ENCODE measurements at regions not wholly inside any gene's neighbourhood (a gene's known extent, or its start where the extent isn't known, plus 50 kb on each side); places are given as distances from the start of the nearest gene placed in this dataset.

DNA sequence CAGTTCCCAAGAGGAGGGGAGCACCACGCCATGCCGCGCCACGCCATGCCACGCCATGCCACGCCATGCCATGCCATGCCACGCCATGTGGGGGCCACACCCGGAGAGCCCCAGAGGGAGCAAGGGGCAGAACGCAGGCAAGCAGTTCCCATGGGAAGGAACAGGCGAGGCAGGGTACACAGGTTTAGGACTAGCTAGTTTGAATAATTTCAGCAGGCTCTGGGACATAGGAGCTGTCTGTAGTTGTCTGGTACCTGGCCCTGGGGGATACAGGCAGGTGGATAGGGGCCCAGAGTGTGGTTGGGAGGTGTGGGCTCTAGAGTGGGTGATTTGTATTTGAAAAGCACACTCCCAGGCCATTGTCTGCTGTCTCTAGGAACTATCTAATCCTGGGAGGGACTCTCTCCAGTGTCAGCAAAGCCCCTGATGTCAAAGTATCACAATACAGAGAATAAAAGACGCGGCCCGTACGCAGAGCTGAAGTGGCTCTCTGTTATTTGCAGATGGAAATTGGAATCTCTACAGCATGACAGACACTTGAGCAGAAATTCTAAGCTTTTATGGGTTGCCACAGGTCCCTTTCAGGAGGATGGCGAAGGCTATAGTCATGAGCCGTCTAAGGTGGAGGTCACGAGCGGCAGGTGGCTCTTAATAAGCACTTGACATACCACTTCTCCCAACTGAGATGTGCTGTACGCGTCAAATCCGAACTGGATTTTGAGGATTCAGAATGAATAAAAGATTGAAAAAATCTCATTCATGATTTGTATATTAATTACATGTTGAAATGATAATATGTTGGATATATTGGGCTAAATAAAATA, 220.8 kb upstream of the TNRC6C start:
- DNase-seq, result no peak

- DNase-seq, result no peak
These were observed 219.6 kb upstream of the TNRC6C start for GRCh38 chr17:77738751-77739531.

DNA sequence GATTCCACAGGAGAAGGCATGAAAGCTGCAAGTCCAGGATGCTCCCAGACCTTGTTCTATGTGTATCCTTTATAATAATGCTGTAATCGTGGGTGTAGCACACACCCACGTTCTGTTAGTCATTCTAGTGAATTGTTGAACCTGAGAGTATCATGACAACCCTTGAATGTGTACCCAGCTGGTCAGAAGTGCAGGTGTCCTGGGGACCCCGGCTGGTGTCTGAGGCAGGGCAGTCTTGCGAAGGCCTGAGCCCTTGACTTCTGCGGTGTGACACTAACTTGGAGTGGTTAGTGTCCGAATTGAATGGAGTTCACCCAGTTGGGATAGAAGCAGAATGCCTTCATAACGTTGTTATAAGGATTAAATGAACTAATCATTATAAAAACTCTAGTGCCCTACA, 218.0 kb upstream of the TNRC6C start:
- DNase-seq, result no peak

- no peak for DNase-seq
These were observed 217.4 kb upstream of the TNRC6C start for GRCh38 chr17:77741109-77741508.

GRCh38 chr17:77742579-77742978, 215.9 kb upstream of the TNRC6C start:
- no peak for DNase-seq

- no peak for DNase-seq
These were observed 214.2 kb upstream of the TNRC6C start for GRCh38 chr17:77744066-77744988.

DNA sequence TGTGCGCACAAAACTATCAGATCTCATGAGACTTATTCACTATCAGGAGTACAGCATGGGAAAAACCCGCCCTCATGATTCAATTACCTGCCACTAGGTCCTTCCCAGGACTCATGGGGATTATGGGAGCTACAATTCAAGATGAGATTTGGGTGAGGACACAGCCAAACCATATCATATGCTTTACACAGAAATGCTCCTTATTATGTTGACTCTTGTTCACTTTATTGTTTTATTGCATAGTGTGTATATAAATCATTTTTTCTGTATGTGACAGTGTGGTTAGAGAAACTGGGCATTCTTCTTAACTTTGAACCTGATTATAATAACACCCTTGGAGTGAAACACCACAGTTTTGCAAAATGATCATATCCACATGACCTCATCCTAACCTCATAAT, 212.8 kb upstream of the TNRC6C start:
- DNase-seq, result no peak

DNA sequence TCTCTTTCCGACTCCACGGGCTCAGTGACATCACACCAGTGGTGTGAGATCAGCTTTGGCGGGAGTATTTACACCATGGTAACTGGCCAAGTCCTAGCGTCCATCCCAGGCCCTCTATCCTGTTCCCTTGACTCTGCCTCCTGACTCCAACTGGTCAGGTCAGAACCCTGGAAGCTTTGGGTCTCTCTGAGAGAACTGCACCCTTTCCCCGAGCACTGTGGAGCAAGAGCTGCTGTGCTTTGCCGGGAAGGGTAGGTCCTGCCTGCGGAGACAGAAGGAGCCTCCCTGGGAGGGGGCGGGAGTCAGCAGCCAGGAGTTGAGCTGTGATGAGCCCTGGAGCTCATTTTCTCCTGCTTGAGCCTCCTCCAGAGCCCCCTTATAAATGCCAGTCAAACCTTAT, 212.1 kb upstream of the TNRC6C start:
- no peak for DNase-seq

- no peak for DNase-seq
These were observed 211.5 kb upstream of the TNRC6C start for GRCh38 chr17:77746896-77747554.

DNA sequence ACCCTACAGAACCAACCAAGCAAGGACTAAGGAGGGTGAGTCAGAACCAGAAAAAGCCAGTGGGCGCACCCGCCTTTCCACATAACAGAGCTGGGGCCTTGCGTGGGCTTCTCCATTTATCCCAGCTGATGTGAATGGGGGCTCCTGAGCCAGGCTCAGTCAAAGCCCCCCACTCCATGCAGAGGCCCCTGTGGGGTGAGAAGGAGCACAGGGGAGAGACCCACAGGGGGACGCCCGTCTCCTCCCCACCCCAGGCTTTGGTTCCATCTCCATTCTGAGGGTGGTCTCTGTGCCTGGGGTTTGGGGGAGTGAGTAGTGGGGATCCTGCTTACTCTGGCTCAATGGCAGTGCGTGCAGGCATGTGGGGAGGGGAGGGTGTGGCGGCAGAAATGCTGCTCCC, 210.1 kb upstream of the TNRC6C start:
- no peak for DNase-seq

DNA sequence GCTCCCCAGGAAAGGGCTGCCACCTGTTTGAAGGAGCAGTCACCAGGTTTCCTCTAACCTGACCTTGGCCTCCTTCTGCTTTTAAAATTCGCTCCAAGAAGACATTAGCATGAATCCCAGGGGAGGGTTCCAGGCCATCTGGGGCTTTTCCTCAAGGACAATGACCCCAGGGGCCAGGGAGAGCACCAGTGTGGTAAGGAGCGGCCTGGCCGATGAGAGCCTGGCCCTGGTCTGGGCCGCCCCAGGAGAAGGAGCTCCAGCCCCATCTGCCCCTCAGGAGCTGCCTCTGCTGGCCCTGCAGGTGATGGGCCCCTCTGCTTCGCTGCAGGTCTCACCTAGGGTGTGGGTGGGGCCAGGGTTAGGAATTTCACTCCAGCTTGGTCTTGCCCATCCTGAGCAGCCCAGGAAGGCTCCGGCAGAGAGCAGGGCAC, 209.2 kb upstream of the TNRC6C start:
- DNase-seq, result no peak

- DNase-seq, result no peak
These were observed 208.5 kb upstream of the TNRC6C start for GRCh38 chr17:77749989-77750388.

- DNase-seq, result no peak
These were observed 208.0 kb upstream of the TNRC6C start for GRCh38 chr17:77750427-77751043.

GRCh38 chr17:77753246-77753645, 205.3 kb upstream of the TNRC6C start:
- no peak for DNase-seq

DNA sequence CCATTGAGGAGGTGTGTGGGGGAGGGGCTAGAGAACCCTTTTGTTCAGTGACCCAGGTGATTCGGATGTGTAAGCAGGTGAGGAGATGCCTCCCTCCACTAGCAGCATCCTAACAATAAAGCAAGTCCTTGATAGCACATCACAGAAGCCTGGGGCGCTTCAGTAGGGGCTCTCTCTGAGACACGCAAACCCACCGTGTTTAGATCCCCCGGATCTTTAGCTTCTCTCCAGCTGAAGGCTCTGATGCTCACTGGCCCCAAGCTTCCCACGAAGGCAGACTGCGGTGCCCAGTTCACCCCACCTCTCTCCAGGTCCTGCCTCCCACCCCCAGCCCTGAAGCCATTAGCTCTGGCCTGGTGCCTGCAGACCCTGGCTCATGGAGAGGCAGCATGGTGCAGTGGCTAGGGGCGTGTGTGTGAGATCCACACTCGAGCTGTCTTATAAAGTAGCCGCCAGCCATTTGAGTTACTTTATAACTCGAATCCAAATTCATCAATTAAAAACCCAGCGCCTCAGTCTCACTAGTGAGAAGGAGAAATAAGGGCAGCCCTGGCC, 204.7 kb upstream of the TNRC6C start:
- no peak for DNase-seq

DNA sequence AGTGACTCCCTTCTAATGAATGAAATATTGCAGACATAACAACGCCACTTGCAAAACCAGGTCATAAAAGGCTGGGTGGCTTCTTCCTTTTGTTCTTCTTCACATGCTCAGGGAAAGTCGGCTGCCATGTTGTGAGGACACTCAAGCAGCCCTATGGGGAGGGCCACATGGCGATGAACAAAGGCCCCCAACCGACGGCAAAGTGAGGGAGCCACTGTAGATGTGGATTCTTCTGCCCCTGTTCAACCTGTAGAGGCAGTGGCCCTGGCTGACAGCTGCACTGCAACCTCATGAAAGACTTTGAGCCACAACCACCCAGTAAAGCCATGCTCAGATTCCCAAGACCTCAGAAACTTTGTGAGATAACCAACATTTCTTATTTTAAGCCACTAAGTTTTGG, 203.5 kb upstream of the TNRC6C start:
- DNase-seq, result no peak

DNA sequence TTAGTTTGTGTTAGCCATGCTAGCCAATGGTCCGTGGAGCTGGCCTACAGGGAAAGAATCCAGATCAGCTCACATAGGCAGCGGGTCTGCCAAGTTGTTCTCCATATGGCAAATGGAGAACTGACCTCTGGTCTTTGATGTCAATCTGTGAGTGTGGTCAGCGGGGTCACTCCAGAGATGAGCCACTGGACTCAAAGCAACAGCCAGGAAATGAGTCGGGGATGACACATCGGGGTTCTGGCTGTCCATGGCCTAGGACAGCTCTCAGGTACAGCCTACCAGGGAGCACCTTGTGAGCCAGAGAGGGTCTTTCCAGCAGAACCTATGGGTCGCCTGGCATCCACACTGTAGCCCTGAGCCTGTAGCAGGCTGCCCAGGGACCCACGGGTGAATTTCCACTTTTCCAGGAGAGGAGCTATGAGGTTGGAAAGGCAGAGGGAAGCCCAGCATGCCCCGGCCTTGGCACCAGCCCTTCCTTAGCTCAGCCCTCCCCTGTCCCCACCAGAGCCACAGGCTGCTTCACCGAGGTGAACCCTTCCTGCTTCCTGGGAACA, 203.0 kb upstream of the TNRC6C start:
- no peak for DNase-seq

GRCh38 chr17:77756028-77756427, 202.5 kb upstream of the TNRC6C start:
- no peak for DNase-seq

DNA sequence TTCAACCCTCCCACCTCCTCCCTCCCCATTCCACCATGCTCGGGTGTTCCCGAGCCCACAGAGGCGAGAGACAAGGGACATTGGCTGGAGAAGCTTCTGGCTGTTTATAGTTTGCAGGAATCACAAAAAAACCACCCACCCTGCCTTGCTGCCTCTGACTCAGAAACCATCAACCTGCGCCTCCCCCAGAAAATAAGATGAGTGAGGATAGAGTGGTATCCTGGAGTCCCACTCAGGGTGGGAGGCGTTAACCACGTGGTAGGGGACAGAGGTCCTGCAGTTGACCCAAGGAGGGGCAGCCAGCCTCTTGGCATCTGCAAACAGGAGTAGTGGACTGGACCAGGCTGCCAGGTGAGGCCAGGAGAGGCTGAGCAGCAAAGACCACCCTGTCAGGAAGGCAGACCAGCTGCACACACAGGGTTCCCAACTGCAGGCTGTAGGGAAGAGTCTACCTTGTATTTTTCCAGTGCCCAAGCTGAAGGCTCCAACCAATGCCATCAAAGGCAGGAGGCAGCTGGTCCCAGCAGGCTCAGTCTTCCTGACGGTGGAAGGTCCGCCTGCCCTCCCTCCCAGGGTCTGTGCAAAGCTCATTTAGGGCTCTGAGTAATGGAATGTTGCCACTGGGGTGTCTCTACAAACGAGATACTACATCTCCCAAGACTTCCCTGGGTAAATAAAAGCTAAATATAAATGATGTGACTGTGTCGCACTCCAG, 201.5 kb upstream of the TNRC6C start:
- DNase-seq, result no peak

DNA sequence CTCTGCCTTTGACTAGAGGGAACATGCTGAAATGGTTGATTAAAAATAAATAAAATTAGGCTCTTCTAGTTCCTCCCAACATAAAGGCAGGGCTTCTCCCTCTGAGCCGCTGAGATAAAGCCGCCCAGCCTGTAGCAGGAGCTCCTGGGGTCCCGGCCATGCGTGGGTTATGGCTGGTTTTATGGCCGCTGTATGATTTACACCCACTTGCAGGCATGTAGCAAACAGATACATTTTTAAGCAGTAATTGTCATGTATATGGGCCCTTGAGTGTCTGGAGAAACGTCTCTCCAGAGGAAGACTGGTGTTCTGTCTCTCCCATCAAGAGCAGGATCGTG, 201.0 kb upstream of the TNRC6C start:
- no peak for DNase-seq

- no peak for DNase-seq
These were observed 195.5 kb upstream of the TNRC6C start for GRCh38 chr17:77763023-77763422.
